GM12892 (cell line): ENCODE measurements at regions not wholly inside any gene's neighbourhood (a gene's known extent, or its start where the extent isn't known, plus 50 kb on each side); places are given as distances from the start of the nearest gene placed in this dataset.

Experiments used
- POLR2A ChIP-seq: IDR thresholded peaks from 2 replicates; pipeline ENCODE4 v1.6.1; 2011; ENCODE audit warnings: low read depth, low read length, control low read depth
- TAF1 ChIP-seq: IDR thresholded peaks from 2 replicates; pipeline ENCODE4 v1.6.1; 2011; ENCODE audit warnings: low read depth, mild to moderate bottlenecking, control low read depth, low read length, borderline replicate concordance

DNA sequence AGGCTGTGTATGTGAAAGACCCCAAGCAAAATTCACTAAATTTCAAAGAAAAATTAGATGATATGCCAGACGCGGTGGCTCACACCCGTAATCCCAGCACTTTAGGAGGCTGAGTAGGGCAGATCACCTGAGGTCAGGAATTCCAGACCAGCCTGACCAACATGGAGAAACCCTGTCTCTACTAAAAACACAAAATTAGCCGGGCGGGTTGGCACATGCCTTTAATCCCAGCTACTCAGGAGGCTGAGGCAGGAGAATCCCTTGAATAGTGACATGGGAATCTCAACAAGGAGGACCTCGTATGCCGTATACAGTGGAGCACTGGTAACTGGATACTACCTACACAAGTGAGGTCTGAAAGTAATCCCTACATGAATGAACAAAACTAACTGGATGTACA, 92.7 kb upstream of the JARID2 start:
- no peak for TF ChIP-seq TAF1
- TF ChIP-seq POLR2A = no peak
